ENCODE measurements at regions not wholly inside any gene's neighbourhood (a gene's known extent, or its start where the extent isn't known, plus 50 kb on each side); places are given as distances from the start of the nearest gene placed in this dataset.
"Not testable (repeated sequence)": the region's sequence is repeated elsewhere in the genome, so short reads cannot be mapped to it uniquely, and the experiment has no call there.

DNA sequence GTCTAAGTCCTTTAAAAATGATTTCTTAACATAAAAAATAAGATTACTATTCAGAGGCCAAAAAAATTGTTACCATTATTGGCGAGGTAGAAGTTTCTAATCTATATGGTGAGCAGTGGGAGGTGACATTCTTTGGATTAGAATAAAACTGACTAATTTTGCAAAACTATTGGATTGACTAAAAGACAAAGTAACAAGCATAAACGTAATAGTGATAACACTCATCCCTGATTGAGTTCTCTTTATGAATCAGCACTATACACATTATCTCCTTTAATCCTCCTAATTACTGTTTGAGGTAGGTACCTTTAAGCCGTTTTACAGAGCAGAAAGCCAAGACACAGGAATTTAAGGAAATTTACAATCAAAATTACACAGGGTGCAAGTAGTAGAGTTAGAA is 139.2 kb upstream of the NRP1 start:
- Histone ChIP-seq H3K9me3 (no peaks in the 10 kb centered on the region), H3K27me3 (ENCODE audit: low read depth) (no peaks in the 10 kb centered on the region), H3K4me3 (no peak overlapping the region), H3K4me1 (no peaks in the 10 kb centered on the region), H3K36me3 (no peaks in the 10 kb centered on the region), H3K27ac (no peak overlapping the region)
- intact Hi-C loops (cut with DNase I) = no loop called here
- TF ChIP-seq, protein P1, sequence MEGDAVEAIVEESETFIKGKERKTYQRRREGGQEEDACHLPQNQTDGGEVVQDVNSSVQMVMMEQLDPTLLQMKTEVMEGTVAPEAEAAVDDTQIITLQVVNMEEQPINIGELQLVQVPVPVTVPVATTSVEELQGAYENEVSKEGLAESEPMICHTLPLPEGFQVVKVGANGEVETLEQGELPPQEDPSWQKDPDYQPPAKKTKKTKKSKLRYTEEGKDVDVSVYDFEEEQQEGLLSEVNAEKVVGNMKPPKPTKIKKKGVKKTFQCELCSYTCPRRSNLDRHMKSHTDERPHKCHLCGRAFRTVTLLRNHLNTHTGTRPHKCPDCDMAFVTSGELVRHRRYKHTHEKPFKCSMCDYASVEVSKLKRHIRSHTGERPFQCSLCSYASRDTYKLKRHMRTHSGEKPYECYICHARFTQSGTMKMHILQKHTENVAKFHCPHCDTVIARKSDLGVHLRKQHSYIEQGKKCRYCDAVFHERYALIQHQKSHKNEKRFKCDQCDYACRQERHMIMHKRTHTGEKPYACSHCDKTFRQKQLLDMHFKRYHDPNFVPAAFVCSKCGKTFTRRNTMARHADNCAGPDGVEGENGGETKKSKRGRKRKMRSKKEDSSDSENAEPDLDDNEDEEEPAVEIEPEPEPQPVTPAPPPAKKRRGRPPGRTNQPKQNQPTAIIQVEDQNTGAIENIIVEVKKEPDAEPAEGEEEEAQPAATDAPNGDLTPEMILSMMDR (IDR thresholded peaks at IDR 0.05) = no peak
- DNase-seq = no peak
- no peak for ATAC-seq

DNA sequence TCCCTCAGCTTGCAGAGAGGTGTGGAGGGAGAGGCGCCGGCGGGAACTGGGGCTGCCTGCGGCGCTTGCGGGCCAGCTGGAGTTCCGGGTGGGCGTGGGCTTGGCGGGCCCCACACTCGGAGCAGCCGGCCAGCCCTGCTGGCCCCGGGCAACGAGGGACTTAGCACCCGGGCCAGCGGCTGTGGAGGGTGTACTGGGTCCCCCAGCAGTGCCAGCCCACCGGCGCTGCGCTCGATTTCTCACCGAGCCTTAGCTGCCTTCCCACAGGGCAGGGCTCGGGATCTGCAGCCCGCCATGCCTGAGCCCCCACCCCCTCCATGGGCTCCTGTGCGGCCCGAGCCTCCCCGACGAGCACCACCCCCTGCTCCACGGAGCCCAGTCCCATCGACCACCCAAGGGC is 133.5 kb upstream of the NRP1 start:
- DNase-seq; H3K36me3 ChIP-seq; H3K4me1 ChIP-seq; ATAC-seq; H3K9me3 ChIP-seq; H3K4me3 ChIP-seq; H3K27me3 ChIP-seq (ENCODE audit: low read depth); intact Hi-C loops (cut with DNase I); H3K27ac ChIP-seq: not testable (repeated sequence)

DNA sequence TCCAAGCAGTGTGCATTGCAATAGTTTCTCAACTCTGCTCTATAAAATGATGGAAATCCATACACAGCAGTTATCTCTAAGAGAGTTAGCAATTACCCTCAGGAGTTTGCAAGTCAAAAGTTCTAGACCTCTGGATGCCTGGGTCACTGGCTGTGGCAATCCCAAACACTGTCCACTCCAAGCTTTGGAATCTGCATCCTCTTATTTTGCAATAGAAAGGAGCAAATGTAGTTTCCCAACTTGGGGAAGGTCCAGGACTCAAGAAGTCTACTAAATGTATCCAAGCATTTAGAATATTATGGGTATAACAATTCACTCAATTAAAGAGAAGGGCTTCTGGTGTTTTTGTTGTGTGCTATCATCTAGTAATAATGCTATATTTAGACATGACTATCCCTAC is 131.3 kb upstream of the NRP1 start:
- H3K27me3 ChIP-seq (ENCODE audit: low read depth) = no peaks in the 10 kb centered on the region
- intact Hi-C loops (cut with DNase I) = no loop called here
- no peaks in the 10 kb centered on the region for H3K4me1 ChIP-seq
- no peak overlapping the region for H3K4me3 ChIP-seq
- DNase-seq = no peak
- no peaks in the 10 kb centered on the region for H3K9me3 ChIP-seq
- no peak for ATAC-seq
- no peaks in the 10 kb centered on the region for H3K36me3 ChIP-seq
- TF ChIP-seq, protein P1 (IDR thresholded peaks at IDR 0.05) = no peak
- H3K27ac ChIP-seq = no peak overlapping the region

DNA sequence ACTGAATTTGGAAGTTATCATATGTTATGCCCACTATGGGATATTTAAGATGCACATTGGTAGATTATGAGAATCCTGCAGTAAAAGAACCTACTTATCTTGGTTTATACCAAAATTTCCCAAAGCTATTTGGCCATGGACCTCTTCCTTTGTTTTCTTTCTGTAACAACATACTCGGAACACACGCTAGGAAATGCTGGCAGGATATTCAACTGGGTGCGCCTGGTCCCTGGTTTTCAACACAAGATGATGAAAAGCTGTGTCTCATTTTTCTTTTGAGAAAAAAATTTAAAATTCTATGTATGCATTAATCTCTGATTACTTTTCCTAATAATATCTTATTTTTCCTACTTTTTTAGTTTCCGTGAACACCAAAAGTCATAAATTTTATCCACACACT is 128.5 kb upstream of the NRP1 start:
- Histone ChIP-seq H3K36me3 (no peaks in the 10 kb centered on the region), H3K4me1 (no peaks in the 10 kb centered on the region), H3K4me3 (no peak overlapping the region), H3K27me3 (ENCODE audit: low read depth) (no peaks in the 10 kb centered on the region), H3K27ac (no peak overlapping the region), H3K9me3 (no peaks in the 10 kb centered on the region)
- TF ChIP-seq, protein P1 (IDR thresholded peaks at IDR 0.05) = no peak
- intact Hi-C loops (cut with DNase I) = no loop called here
- ATAC-seq = no peak
- DNase-seq = no peak

DNA sequence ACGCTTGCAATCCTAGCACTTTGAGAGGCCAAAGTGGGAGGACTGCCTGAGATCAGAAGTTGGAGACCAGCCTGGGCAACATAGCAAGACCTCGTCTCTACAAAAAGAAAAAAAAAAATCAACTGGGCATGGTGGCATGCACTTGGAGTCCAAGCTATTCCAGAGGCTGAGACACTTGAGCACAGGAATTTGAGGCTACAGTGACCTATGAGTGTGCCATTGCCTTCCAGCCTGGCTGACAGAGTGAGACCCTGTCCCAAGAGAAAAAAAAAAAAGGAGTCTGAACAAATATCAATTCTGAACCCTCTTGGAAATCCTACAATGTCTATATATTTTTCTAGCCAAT is 126.8 kb upstream of the NRP1 start:
- no peak overlapping the region for H3K4me3 ChIP-seq
- H3K9me3 ChIP-seq = no peaks in the 10 kb centered on the region
- no peaks in the 10 kb centered on the region for H3K4me1 ChIP-seq
- no peaks in the 10 kb centered on the region for H3K27me3 ChIP-seq (ENCODE audit: low read depth)
- no peaks in the 10 kb centered on the region for H3K36me3 ChIP-seq
- ATAC-seq (no peak), DNase-seq (no peak)
- H3K27ac ChIP-seq = no peak overlapping the region
- TF ChIP-seq, protein P1 (IDR thresholded peaks at IDR 0.05) = no peak
- intact Hi-C loops (cut with DNase I) = no loop called here

DNA sequence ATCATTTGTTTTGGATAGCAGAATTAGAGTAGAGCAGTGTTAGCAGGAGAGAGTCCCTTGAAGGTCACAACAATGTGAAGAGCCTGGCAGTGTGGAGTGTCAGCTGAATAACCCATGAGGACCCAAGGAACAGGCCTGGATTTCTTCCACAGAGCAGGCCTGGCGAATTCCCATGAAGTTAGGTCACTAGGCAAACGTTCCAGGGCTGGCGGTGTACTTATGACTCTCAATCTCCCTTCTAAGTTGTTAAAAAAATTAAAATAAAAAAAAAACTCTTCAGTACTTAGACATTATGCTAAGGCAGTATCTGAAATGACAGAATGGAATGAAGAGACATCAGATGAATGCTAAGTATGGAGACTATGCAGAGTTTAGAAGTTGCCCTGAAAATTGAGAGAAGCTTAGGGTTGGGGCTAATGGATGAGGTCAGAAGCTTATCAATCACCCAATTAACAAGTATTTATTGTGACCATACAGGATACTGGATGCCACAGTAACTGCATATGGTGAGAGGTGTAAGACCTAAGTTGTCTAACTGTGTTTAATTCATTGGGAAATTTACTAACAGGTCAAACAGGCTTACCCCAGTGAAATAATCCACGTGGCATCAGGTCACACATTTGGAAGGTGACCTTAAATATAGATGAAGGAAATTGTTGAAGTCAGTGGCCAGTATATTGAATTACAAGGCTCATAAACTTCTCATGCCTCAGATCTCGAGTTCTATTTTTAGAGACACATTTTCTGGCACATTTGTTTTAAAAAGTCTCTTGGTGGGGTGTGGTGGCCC is 126.2 kb upstream of the NRP1 start:
- intact Hi-C loops (cut with DNase I) = no loop called here
- DNase-seq = peak; percentile 49
- no peak overlapping the region for H3K4me3 ChIP-seq
- TF ChIP-seq, protein P1 (IDR thresholded peaks at IDR 0.05) = no peak
- no peaks in the 10 kb centered on the region for H3K36me3 ChIP-seq
- H3K27me3 ChIP-seq (ENCODE audit: low read depth) = no peaks in the 10 kb centered on the region
- no peak overlapping the region for H3K27ac ChIP-seq
- ATAC-seq = peak; percentile 81 to 83
- no peaks in the 10 kb centered on the region for H3K4me1 ChIP-seq
- no peaks in the 10 kb centered on the region for H3K9me3 ChIP-seq

Measured in lower lobe of right lung (tissue), 2 donors.